Right lobe of liver (tissue), 4 donors: ENCODE measurements at regions not wholly inside any gene's neighbourhood (a gene's known extent, or its start where the extent isn't known, plus 50 kb on each side); places are given as distances from the start of the nearest gene placed in this dataset.

ENCODE experiments used
- POLR2A ChIP-seq: fragments of 450-650 bp; IDR thresholded peaks from one replicate; pipeline ENCODE4 v1.6.1; 2017; ENCODE audit warnings: antibody characterized with exemption, mild to moderate bottlenecking
- TF ChIP-seq, protein P1 (sequence below), 4 donors: fragments of 200-600 bp in 3 of 4; fragments of 450-650 bp in 1 of 4; IDR thresholded peaks; one replicate each; pipeline versions ENCODE4 v1.5.1 to v1.8.0; 2016 to 2022; ENCODE audit warnings: antibody characterized with exemption in 4 of 4, mild to moderate bottlenecking in 2 of 4
- donor health status: DM: no; HTN: no; CAD: no.
- donor health status: DM: no; HTN: no; CAD: no.
- donor health status: DM: no; HTN: yes; CAD: no.

DNA sequence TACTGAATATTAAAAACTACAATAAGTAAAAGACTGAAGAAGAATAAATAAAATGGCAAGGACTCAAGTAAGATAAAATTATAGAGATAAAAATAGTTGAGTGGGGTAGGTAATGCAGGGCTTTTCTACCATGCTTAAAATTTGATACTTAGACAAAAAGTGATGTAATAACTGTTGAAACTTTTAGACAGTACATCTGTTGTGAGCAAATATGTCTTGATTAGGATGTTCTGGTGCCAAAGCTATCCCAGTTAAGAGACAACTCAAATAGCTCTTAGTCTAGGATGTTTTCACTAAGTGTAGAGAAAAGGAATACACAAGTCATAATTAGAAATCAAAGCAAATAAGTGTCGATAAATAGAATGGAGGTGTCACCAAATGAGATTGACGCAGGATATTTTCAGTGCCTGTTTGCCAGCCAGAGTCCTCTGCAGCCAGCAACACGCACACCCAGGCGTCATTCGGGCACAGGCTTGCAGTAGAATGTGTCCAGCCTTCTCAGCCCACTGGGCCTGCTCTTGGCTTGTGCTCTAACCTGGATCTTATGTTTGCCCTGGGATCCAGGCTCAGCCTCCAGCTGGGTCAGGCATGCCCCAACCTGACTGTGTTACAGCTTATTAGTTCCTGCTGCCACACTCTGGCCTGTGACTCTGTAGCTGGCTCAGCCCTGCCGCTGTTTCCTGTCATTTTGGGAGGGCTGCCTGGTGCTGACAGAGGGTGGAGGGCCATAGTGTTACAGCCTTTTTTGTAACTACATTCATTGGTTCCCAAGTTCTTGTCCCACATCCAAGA, 766.2 kb downstream of the PCDH17 start:
- TF ChIP-seq, protein P1, sequence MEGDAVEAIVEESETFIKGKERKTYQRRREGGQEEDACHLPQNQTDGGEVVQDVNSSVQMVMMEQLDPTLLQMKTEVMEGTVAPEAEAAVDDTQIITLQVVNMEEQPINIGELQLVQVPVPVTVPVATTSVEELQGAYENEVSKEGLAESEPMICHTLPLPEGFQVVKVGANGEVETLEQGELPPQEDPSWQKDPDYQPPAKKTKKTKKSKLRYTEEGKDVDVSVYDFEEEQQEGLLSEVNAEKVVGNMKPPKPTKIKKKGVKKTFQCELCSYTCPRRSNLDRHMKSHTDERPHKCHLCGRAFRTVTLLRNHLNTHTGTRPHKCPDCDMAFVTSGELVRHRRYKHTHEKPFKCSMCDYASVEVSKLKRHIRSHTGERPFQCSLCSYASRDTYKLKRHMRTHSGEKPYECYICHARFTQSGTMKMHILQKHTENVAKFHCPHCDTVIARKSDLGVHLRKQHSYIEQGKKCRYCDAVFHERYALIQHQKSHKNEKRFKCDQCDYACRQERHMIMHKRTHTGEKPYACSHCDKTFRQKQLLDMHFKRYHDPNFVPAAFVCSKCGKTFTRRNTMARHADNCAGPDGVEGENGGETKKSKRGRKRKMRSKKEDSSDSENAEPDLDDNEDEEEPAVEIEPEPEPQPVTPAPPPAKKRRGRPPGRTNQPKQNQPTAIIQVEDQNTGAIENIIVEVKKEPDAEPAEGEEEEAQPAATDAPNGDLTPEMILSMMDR (IDR thresholded peaks at IDR 0.05), result no peak
- no peak for TF ChIP-seq POLR2A
